Mesenchymal stem cell (in vitro differentiated cells and primary cell): ENCODE measurements at regions not wholly inside any gene's neighbourhood (a gene's known extent, or its start where the extent isn't known, plus 50 kb on each side); places are given as distances from the start of the nearest gene placed in this dataset.

Experiments
- DNase-seq: peaks from one replicate; pipeline ENCODE4 v3.0.0-alpha.2; 2013
- H2AFZ ChIP-seq: one replicate; pipeline ENCODE4 v1.6.1; 2013; ENCODE audit warnings: low read depth, mild to moderate bottlenecking, control low read depth, inconsistent platforms, low read length, moderate library complexity
- H2AK5ac ChIP-seq: 2 replicates; pipeline ENCODE4 v1.6.1; 2013; ENCODE audit warnings: low read length, moderate library complexity, mild to moderate bottlenecking, inconsistent platforms; ENCODE audit not compliant: severe bottlenecking
- H2BK120ac ChIP-seq: one replicate; pipeline ENCODE4 v1.6.1; 2013; ENCODE audit warnings: low read depth, mild to moderate bottlenecking, inconsistent platforms, low read length, moderate library complexity
- H2BK12ac ChIP-seq, 2 experiments: one replicate each; pipeline ENCODE4 v1.6.1; 2013; ENCODE audit warnings: inconsistent platforms in 2 of 2, low read length in 2 of 2, mild to moderate bottlenecking in 2 of 2, moderate library complexity in 2 of 2, control low read depth in 1 of 2
- H2BK15ac ChIP-seq: one replicate; pipeline ENCODE4 v1.6.1; 2013; ENCODE audit warnings: mild to moderate bottlenecking, low read depth, inconsistent platforms; ENCODE audit not compliant: poor library complexity, severe bottlenecking
- H2BK5ac ChIP-seq: 2 replicates; pipeline ENCODE4 v1.6.1; 2013; ENCODE audit warnings: low read depth, mild to moderate bottlenecking, low read length, control low read depth, inconsistent platforms; ENCODE audit not compliant: poor library complexity, severe bottlenecking
- H3K14ac ChIP-seq, 2 experiments: one replicate each; pipeline ENCODE4 v1.6.1; 2013; ENCODE audit warnings: inconsistent platforms in 2 of 2, low read length in 2 of 2, control low read depth in 1 of 2, mild to moderate bottlenecking in 1 of 2, moderate library complexity in 1 of 2
- H3K18ac ChIP-seq, 2 experiments: one replicate each; pipeline ENCODE4 v1.6.1; 2013; ENCODE audit warnings: inconsistent platforms in 2 of 2, low read length in 2 of 2, control low read depth in 1 of 2, low read depth in 1 of 2, mild to moderate bottlenecking in 1 of 2
- H3K23ac ChIP-seq, 2 experiments: one replicate each; pipeline ENCODE4 v1.6.1; 2013; ENCODE audit warnings: inconsistent platforms in 2 of 2, low read length in 2 of 2, mild to moderate bottlenecking in 2 of 2, moderate library complexity in 2 of 2, control low read depth in 1 of 2
- H3K27ac ChIP-seq: 2 replicates; pipeline ENCODE4 v1.5.1; 2013; ENCODE audit warnings: mild to moderate bottlenecking, moderate library complexity, low read length, control low read depth, inconsistent platforms; ENCODE audit not compliant: poor library complexity, severe bottlenecking
- H3K27me3 ChIP-seq, 2 experiments: 2 replicates each; pipeline versions ENCODE4 v1.6.1 to v1.7.0; 2013; ENCODE audit warnings: low read length in 2 of 2, mild to moderate bottlenecking in 2 of 2, moderate library complexity in 2 of 2, control low read depth in 1 of 2, inconsistent platforms in 1 of 2; ENCODE audit not compliant: control insufficient read depth in 1 of 2, insufficient read depth in 1 of 2
- H3K36me3 ChIP-seq, 2 experiments: 2 replicates each; pipeline versions ENCODE4 v1.6.1 to v1.7.0; 2013; ENCODE audit warnings: low read length in 2 of 2, control low read depth in 1 of 2, inconsistent platforms in 1 of 2, low read depth in 1 of 2, mild to moderate bottlenecking in 1 of 2; ENCODE audit not compliant: insufficient read depth in 2 of 2, control insufficient read depth in 1 of 2
- H3K4ac ChIP-seq, 2 experiments: one replicate each; pipeline ENCODE4 v1.6.1; 2013; ENCODE audit warnings: inconsistent platforms in 2 of 2, low read length in 2 of 2, mild to moderate bottlenecking in 2 of 2, moderate library complexity in 2 of 2, control low read depth in 1 of 2, low read depth in 1 of 2
- H3K4me1 ChIP-seq: 2 replicates; pipeline ENCODE4 v1.6.1; 2013; ENCODE audit warnings: low read depth, low read length, control low read depth; ENCODE audit not compliant: control insufficient read depth, insufficient read depth
- H3K4me2 ChIP-seq: 2 replicates; pipeline ENCODE4 v1.6.1; 2013; ENCODE audit warnings: low read length, mild to moderate bottlenecking, inconsistent platforms; ENCODE audit not compliant: poor library complexity, severe bottlenecking
- H3K4me3 ChIP-seq, 2 experiments: 2 replicates each; pipeline versions ENCODE4 v1.5.1 to v1.7.0; 2013; ENCODE audit warnings: low read length in 2 of 2, mild to moderate bottlenecking in 2 of 2, control low read depth in 1 of 2, low read depth in 1 of 2; ENCODE audit not compliant: insufficient read depth in 1 of 2
- H3K79me1 ChIP-seq: replicated peaks from 2 replicates; pipeline ENCODE4 v1.6.1; 2013; ENCODE audit warnings: mild to moderate bottlenecking, control low read depth, low read length, inconsistent platforms; ENCODE audit not compliant: poor library complexity, severe bottlenecking
- H3K9ac ChIP-seq: 2 replicates; pipeline ENCODE4 v1.7.0; 2013; ENCODE audit warnings: mild to moderate bottlenecking, low read length, moderate library complexity
- H3K9me3 ChIP-seq: 2 replicates; pipeline ENCODE4 v1.7.0; 2013; ENCODE audit warnings: mild to moderate bottlenecking, low read length; ENCODE audit not compliant: control insufficient read depth
- H4K8ac ChIP-seq: one replicate; pipeline ENCODE4 v1.6.1; 2013; ENCODE audit warnings: inconsistent platforms, mild to moderate bottlenecking, low read length, moderate library complexity
- H4K91ac ChIP-seq: one replicate; pipeline ENCODE4 v1.6.1; 2013; ENCODE audit warnings: mild to moderate bottlenecking, low read length, inconsistent platforms
- WGBS: methylation state at CpG from one replicate; pipeline ENCODE4 v1.1.7; 2013; ENCODE audit warnings: mixed read lengths; 5-methylcytosine and 5-hydroxymethylcytosine counted together

- Histone ChIP-seq H3K4me2 (no peak overlapping the region), H3K27ac (peak overlapping the region; percentile 68), H3K18ac (no peak overlapping the region), H2BK15ac (no peak overlapping the region), H2BK12ac (no peak overlapping the region), H3K79me1 (no peaks in the 10 kb centered on the region), H4K8ac (no peak overlapping the region), H4K91ac (no peak overlapping the region), H2BK120ac (no peak overlapping the region), H3K23ac (no peak overlapping the region), H3K4ac (no peak overlapping the region), H2BK5ac (no peak overlapping the region), H3K27me3 (no peaks in the 10 kb centered on the region), H3K14ac (no peak overlapping the region), H3K9ac (peak overlapping the region; percentile 24), H3K4me1 (peaks cover 6% of the 10 kb centered on the region), H3K9me3 (no peaks in the 10 kb centered on the region), H2AFZ (no peak overlapping the region), H3K36me3 (no peaks in the 10 kb centered on the region), H3K4me3 (peak overlapping the region in 1 of 2 experiments; percentile 7), H2AK5ac (no peak overlapping the region)
- peak; percentile 8 for DNase-seq
- 30% methylated on average over 1 of the region's 2 CpGs for WGBS
These were observed 159.7 kb downstream of the FAT3 start for GRCh38 chr11:92384358-92384757.

DNA sequence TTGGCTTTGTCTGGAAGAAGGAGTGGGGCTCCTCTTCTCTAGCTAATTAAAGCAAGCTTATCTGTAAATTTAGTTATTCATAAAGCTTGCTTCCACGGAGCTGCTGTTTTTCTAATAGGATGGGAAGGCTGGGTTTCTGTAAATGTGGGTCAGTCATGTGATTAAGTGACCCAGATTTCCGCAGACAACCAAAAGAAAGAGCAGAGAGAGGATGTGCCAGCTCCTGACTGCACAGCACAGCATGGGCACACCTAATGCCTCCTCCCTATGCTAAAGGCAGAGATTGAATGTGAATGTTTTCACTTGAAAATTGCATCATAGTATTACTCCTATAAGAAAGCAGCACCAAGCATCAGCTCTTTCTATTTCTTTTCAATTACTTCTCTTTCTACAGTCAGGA lies 160.2 kb downstream of the FAT3 start:
- WGBS = 56% methylated on average over 2 of the region's 2 CpGs
- H3K36me3 ChIP-seq = no peaks in the 10 kb centered on the region
- no peaks in the 10 kb centered on the region for H3K9me3 ChIP-seq

GRCh38 chr11:92386577-92386976 lies 162.0 kb downstream of the FAT3 start:
- Histone ChIP-seq H3K4me2 (no peak overlapping the region), H3K27me3 (peaks cover 0 to 6% of the 10 kb centered on the region in 2 experiments), H2AK5ac (peak overlapping the region; percentile 13), H2BK12ac (no peak overlapping the region), H4K91ac (no peak overlapping the region), H3K18ac (no peak overlapping the region), H2AFZ (no peak overlapping the region), H3K14ac (no peak overlapping the region), H3K36me3 (no peaks in the 10 kb centered on the region), H2BK120ac (no peak overlapping the region), H4K8ac (no peak overlapping the region), H3K4ac (no peak overlapping the region), H2BK5ac (no peak overlapping the region), H3K4me3 (no peak overlapping the region), H3K23ac (no peak overlapping the region), H2BK15ac (no peak overlapping the region), H3K27ac (no peak overlapping the region), H3K4me1 (peaks cover 3% of the 10 kb centered on the region), H3K9ac (no peak overlapping the region), H3K79me1 (no peaks in the 10 kb centered on the region), H3K9me3 (no peaks in the 10 kb centered on the region)
- no peak for DNase-seq
- WGBS = 81% methylated on average over 3 of the region's 5 CpGs

More for the DNA sequence above, 160.2 kb downstream of the FAT3 start:
- H2BK12ac ChIP-seq = no peak overlapping the region
- H2BK120ac ChIP-seq = no peak overlapping the region
- H3K27ac ChIP-seq = peak overlapping the region; percentile 68
- H3K14ac ChIP-seq = no peak overlapping the region
- DNase-seq = no peak
- H3K27me3 ChIP-seq = no peaks in the 10 kb centered on the region
- H2BK5ac ChIP-seq = no peak overlapping the region
- no peak overlapping the region for H4K91ac ChIP-seq
- H2AFZ ChIP-seq = no peak overlapping the region
- no peak overlapping the region for H2AK5ac ChIP-seq
- H3K79me1 ChIP-seq = no peaks in the 10 kb centered on the region
- no peak overlapping the region for H3K23ac ChIP-seq
- peak overlapping the region in 1 of 2 experiments; percentile 7 for H3K4me3 ChIP-seq
- peaks cover 6% of the 10 kb centered on the region for H3K4me1 ChIP-seq
- H4K8ac ChIP-seq = no peak overlapping the region
- no peak overlapping the region for H3K4ac ChIP-seq
- no peak overlapping the region for H2BK15ac ChIP-seq
- H3K18ac ChIP-seq = no peak overlapping the region
- no peak overlapping the region for H3K4me2 ChIP-seq
- peak overlapping the region; percentile 12 for H3K9ac ChIP-seq

- H3K36me3 ChIP-seq = no peaks in the 10 kb centered on the region
- no peak overlapping the region for H2BK120ac ChIP-seq
- H4K91ac ChIP-seq = no peak overlapping the region
- no peaks in the 10 kb centered on the region for H3K79me1 ChIP-seq
- no peak overlapping the region for H4K8ac ChIP-seq
- no peak overlapping the region for H2AFZ ChIP-seq
- no peak overlapping the region for H3K23ac ChIP-seq
- no peak overlapping the region for H2BK5ac ChIP-seq
- DNase-seq = no peak
- H3K9me3 ChIP-seq = no peaks in the 10 kb centered on the region
- H3K9ac ChIP-seq = no peak overlapping the region
- H3K18ac ChIP-seq = no peak overlapping the region
- no peak overlapping the region for H2BK12ac ChIP-seq
- H2AK5ac ChIP-seq = no peak overlapping the region
- no peak overlapping the region for H3K14ac ChIP-seq
- no peak overlapping the region for H3K4ac ChIP-seq
- H3K4me1 ChIP-seq = peaks cover 3% of the 10 kb centered on the region
- H3K27ac ChIP-seq = no peak overlapping the region
- no peak overlapping the region for H3K4me2 ChIP-seq
- no peak overlapping the region for H2BK15ac ChIP-seq
- H3K27me3 ChIP-seq = peaks cover 0 to 6% of the 10 kb centered on the region in 2 experiments
- no peak overlapping the region for H3K4me3 ChIP-seq
These were observed 163.2 kb downstream of the FAT3 start for GRCh38 chr11:92387859-92388258.
